ENCODE measurements at regions not wholly inside any gene's neighbourhood (a gene's known extent, or its start where the extent isn't known, plus 50 kb on each side); places are given as distances from the start of the nearest gene placed in this dataset.

- no peak for DNase-seq
Observed at GRCh38 chr17:36765436-36766043, 164.2 kb downstream of the MRM1 start.

GRCh38 chr17:36768394-36768793, 167.0 kb downstream of the MRM1 start:
- DNase-seq: no peak

- no peak for DNase-seq
Observed at GRCh38 chr17:36773039-36773438, 164.2 kb upstream of the LHX1 start.

DNA sequence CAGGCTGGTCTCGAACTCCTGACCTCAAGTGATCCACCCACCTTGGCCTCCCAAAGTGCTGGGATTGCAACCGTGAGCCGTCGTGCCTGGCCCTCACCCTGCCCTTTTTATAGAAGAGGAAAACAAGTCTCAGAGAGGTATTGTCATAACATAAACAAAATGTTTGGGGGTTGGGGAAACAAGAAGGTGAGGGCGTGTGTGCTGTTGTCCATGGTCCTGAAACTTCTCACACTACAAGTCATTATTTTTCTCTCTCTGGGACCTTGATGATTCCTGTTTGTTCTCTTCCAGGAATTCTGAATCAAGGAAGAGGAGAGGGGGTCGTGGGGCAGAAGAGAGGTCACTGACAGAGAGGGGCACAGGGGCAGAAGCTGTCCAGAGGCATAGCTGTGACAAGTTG, 160.2 kb upstream of the LHX1 start:
- no peak for DNase-seq

DNA sequence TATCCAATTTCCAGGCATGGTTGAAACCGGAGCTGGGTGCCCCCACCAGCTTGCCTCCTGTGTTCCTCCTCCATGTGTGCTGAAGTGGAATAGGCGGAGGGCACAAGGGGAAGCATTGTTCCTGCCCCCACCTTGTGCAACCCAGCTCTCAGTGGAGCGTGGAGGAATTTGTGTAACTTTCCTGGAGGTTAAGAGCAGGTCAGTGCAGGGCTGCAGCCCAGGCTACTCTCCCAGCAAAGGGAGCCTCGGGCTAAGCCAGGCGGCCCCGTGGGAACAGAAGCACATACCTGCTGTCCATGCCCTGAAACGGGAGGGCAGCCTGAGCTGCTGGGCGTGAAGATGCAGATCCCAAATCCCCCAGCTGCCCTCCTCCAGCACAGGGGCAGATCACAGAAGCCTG, 158.8 kb upstream of the LHX1 start:
- no peak for DNase-seq

DNA sequence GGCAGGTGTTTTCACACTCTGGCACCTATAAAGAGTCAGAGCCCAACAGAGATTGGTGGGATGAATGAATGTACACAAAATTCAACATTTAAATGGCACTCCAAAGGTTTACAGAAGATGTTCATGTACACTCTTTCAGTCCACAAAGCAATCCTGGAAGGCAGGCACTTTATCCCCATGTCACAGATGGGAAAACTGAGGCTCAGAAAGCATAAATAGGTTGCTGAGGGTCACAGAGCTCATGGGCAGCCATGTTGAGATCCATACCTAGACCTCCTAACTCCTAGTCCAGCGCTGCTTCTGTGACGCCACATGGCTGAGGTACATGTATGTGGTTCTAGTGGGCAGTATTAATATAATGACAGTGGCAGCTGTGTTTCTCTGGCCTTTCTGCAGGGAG, 157.7 kb upstream of the LHX1 start:
- no peak for DNase-seq

GRCh38 chr17:36784633-36785032, 152.6 kb upstream of the LHX1 start:
- no peak for DNase-seq

DNA sequence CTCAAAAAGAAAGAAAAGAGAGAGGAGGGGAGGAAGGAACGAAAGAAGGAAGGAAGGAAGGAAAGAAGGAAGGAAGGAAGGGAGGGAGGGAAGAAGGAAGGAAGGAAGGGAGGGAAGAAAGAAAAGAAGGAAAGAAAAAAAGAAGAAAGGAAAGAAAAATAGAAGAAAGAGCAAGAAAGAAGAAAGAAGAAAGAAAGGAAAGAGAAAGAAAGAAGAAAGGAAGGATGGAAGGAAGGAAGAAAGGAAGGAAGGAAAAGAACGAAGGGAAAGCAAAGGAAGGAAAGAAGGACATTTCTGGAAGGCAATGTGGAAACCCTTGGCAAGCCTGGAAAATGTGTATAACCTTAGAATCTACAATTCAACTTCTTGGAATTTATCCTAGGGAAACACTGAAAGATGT, 150.4 kb upstream of the LHX1 start:
- DNase-seq: no peak

GRCh38 chr17:36791150-36791941, 145.9 kb upstream of the LHX1 start:
- no peak for DNase-seq

DNA sequence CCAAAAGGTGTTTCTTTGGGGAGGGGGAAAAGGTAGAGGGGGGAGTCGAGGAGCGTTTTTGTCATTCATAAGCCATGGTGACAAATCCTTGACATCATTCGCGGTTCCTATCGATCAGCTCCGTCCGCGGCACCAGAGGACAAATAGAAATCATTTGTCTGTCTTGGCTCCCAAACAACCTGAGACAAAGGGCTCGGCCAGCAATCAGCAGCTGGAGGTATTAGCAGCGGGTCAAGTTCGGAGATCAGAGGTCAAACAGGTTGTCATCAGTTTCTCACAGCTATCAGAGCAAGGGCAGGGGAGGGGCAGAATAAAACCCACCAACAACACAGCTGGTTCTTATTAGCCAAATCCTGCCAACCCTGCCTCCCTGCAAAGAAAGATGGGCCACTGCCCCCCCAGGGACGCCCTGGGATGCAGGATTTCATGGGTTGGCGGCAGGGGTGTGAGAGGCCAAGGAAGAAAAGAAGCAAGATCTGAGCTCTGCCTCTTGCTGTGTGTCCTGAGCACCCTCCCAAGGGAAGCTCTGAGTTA, 145.3 kb upstream of the LHX1 start:
- DNase-seq: no peak

- DNase-seq: no peak
Observed at GRCh38 chr17:36792849-36793248, 144.4 kb upstream of the LHX1 start.

DNA sequence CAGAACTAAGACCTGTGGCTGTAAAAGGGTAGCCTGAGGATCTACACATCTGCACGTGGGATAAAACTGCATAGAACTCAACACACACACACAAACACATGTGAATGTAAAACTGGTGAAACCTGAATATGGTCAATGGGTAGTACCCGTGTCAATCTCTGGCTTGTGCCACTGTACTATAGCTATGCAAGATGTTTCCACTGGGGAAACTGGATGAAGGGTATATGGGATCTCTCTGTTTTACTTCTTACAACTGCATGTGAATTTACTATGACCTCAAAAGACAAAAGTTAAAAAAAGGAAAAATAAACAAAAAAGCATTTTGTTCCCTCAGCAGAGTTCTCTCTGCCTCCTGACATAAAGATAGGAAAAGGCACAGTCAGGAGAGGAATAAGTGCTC, 143.3 kb upstream of the LHX1 start:
- no peak for DNase-seq

DNA sequence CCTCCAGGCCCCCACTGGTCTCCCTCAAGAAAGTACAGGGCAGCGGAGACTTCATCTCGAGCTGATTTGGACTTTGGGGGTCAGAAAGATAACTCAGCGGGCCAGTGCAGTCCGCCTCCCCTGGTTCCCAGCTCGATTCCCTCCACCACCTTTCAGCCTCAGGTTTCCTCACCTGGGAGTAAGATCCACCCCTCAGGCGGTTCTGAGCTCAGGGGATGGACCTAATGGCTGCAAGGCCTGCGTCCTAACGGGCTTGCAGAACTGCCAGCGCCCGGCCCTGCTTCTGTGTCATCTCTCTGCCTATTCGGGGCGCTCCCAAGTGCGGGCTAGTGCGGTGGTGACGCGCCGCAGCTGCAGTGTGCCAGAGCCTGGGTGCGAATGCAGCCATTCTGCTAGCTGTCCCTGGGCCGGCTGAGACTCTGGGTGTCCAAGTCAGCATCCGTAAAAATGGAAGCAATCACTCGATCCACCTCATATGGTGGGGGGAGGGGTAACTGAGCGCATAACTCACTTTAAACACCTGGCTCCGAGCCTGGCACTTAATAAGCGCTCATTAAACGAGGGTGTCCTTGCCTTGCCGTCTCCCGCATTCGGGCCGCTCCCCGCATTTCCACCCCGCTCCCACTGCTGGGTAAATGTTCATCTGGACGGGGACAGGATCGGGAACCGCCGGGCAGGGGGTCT, 129.6 kb upstream of the LHX1 start:
- no peak for DNase-seq

DNA sequence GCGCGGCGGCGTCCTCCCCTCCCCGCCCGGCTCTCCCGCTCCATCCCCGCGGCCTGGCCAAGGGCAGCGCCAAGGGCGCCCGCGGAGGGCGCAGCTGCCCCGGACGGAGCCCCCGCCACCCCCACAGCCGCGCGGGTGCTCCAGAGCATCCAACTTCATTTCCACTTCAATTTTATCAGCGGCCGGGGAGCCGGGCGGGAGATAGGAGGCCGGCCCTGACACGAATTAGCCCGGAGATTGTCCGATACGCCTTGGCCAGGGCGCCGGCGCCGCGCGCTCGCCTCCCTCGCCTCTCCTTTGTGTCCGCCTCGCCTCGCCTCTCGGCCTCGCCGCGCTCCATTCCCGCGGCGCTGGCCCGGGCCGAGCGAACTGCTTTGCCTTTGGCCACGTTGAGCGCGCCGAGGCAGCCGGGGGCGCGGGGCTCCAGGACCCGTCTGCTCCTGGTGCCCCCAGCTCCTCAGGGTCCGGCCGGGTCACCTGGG, 129.1 kb upstream of the LHX1 start:
- DNase-seq: no peak

DNA sequence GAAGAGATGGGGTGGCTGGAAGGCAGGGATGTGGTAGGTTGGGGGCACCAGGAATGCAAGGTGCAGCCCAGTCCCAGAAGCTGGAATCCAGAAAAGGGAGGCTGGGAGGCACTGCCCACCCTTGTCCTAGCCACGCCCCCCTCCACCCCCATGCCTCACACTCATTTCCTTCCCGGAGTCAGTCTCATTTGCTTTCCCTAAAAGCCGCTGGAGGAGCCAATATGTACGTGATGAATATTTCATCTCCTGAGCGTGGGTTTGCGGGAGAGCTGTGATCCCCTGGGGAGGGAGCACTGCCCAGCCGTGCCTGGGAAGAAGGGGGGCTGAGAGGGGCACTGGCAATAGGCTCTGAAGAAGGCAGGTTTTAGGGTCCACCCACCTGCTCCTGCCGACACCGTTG, 124.5 kb upstream of the LHX1 start:
- DNase-seq: no peak

DNA sequence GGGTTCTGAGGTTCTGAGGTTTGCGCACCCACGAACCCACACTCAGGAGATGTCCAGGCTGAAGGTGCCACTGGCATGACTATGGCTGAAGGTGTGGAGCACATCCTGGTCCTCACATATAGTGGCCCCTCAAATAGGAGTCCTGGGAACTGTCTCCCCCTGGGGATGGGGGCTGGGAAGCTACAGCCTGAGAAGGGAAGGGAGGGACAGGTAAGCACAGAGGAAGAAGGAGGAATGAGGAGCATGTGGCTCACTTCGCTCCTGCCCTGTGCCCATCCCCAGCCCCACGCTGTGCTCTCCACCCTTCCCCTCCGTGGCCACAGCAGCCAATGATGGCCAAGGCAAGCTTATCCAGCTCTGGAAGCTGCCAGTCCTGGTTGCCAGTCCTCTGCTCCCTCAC, 123.9 kb upstream of the LHX1 start:
- DNase-seq: no peak

DNA sequence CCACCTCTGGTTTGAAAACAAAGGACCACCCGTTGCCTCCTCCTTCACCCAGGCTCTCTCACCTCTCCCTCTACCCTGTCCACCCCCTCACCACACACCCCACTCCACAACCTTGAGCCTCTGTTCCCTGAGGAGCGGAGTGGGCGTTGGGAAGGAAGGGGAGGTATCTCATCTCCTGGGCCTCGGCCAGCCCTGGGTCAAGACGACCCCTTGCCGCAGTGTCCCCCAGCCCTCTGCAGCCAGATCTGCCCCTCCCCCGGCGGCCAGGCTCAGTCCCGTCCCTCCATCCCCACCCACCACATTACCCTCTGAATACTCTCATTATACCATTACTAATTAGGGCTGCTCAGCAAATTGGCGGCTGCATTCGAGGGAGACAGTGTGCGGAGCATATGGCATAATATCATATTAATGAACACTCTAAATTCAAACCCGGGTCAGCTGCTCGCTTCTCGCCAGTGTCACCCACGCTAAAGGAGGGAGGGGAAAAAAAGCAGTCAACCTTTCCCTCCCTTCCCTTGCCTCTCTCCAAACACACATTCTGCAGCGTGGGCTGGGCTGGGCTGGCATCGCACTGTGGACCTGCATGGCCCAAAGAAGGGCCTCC, 123.2 kb upstream of the LHX1 start:
- no peak for DNase-seq

- no peak for DNase-seq
Observed at GRCh38 chr17:36814958-36815357, 122.3 kb upstream of the LHX1 start.

GRCh38 chr17:36816214-36816906, 120.9 kb upstream of the LHX1 start:
- DNase-seq: no peak

DNA sequence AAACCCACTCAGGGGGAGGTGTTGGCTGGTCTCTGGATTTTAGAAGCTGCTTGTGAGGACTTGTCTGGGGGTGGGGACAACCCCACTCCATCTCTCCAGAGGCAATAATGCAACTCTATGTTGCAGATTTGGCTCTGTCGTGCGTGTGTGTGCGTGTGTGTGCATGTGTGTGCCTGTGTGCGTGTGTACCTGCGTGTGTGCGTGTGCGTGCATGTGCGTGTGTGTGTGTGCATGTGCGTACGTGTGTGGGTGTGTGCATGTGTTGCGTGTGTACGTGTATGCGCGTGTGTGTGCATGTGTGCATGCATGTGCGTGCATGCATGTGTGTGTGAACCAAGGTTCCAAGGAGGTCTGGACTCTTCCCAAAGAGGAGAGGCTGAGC, 120.4 kb upstream of the LHX1 start:
- no peak for DNase-seq

DNA sequence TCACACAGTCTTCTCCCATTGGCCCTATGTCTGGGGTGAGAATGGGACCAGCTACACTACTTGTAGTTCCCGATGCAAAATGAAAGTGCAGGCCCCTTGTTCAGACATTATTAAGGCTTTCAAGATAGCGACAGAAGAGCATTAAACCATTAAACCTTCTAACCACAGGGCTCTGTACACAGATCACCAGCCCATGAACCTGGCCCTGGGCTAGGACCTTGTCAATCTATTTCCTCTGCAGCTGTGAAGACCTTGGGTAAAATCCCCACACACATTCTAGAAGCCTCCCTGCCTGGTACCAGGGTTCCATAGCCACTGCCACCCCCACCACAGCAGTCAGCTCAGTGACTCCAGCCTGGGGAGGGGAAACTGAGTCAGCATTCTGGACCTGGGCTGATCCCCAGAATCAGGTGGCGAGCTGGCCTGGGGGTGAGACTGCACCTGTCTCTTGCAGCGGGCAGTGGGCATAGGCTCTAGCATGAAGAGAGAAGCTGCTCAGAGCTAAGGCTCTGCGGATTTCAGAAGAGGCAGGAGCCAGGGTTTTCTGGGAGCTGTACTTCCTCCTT, 119.7 kb upstream of the LHX1 start:
- DNase-seq: no peak

- no peak for DNase-seq
Observed at GRCh38 chr17:36818134-36818825, 119.0 kb upstream of the LHX1 start.
